ENCODE measurements at regions not wholly inside any gene's neighbourhood (a gene's known extent, or its start where the extent isn't known, plus 50 kb on each side); places are given as distances from the start of the nearest gene placed in this dataset.

DNA sequence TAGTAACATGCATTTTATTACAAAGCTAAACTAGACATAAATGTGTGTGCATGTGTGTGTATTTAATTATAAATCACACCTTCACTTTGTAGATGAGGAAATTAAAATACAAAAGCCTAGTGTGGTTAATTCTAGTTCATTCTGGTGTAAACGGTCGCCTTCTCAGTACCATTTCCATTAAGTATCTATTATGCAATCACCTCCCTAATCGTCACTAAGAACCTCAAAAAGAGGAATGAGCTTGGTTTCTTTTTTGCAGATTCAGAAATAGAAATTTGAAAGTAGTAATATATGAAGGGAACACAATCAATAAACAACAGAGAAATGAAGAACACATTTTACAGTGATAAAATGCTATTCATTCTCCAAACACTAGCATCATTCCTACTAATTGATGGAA is 233.2 kb downstream of the ZBBX start (continued):
- TF ChIP-seq JUNB (CRISPR knock-in tag; IDR thresholded peaks at IDR 0.05; ENCODE audit: borderline replicate concordance) (no peak), MEIS2 (CRISPR knock-in tag; IDR thresholded peaks at IDR 0.05) (no peak), ZNF549 (CRISPR knock-in tag; IDR thresholded peaks at IDR 0.05) (no peak), STAG1 (CRISPR knock-in tag; IDR thresholded peaks at IDR 0.05) (no peak)
- TF ChIP-seq, protein P1, sequence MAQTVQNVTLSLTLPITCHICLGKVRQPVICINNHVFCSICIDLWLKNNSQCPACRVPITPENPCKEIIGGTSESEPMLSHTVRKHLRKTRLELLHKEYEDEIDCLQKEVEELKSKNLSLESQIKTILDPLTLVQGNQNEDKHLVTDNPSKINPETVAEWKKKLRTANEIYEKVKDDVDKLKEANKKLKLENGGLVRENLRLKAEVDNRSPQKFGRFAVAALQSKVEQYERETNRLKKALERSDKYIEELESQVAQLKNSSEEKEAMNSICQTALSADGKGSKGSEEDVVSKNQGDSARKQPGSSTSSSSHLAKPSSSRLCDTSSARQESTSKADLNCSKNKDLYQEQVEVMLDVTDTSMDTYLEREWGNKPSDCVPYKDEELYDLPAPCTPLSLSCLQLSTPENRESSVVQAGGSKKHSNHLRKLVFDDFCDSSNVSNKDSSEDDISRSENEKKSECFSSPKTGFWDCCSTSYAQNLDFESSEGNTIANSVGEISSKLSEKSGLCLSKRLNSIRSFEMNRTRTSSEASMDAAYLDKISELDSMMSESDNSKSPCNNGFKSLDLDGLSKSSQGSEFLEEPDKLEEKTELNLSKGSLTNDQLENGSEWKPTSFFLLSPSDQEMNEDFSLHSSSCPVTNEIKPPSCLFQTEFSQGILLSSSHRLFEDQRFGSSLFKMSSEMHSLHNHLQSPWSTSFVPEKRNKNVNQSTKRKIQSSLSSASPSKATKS (CRISPR knock-in tag; IDR thresholded peaks at IDR 0.05) = no peak

DNA sequence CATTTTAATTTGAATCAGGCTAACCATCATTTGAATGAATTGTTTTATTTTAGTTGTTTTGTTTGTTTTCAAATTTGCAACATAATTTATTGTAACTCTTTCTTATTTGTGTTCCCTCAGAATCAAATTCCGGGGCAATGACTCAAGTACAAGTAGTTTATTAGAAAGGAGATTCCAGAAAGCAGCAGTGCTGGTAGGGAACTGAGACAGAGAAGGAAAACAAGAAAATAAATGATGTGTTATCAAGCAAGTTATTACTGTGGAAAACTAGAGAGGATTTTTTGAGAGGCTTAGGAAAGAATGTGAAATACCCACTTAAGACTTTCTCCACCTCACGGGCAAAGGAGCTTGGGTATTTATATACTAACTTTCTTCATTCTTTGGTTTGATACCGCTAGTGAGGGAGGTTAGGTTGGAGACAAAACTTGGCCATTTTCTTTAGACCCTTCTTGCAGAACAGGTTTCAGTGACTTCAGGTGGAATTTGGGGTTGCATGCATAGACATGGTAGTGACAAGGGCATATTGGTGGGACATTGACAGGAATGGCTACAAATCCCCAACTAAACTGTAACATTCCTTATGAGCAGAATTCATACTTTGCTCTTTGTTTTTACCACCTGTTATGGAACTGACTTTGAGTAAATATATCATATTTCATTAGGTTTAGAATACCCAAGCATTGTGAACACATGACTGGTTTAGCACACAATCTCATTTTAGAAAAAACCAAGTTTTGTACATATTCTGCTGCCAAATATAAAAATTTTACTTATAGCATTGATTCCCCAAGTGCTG is 254.3 kb downstream of the ZBBX start:
- ChIA-PET POLR2A (no interaction called here), CTCF (ENCODE audit: low intra/inter-chr PET ratio, low total read pairs) (no interaction called here)
- BruUV-seq (replicated peaks) = no TSS peak
- Histone ChIP-seq H3K9me3 (ENCODE audit: low read length) (no peaks in the 10 kb centered on the region), H3K27ac (ENCODE audit: extremely low read length, insufficient read depth, low read length) (no peak overlapping the region), H3K36me3 (replicated peaks in 1 of 2; ENCODE audit: control insufficient read depth in 1 of 2, insufficient read depth in 2 of 2, low read length in 2 of 2) (no peaks in the 10 kb centered on the region), H3K9ac (ENCODE audit: insufficient read depth, low read depth, low read length) (no peak overlapping the region), H3K79me2 (ENCODE audit: insufficient read depth, low read length) (no peaks in the 10 kb centered on the region), H4K20me1 (ENCODE audit: insufficient read depth, low read length) (no peaks in the 10 kb centered on the region), H3K27me3 (ENCODE audit: control insufficient read depth in 1 of 2, insufficient read depth in 2 of 2, low read length in 2 of 2) (no peaks in the 10 kb centered on the region), H3K4me3 (replicated peaks in 1 of 3; ENCODE audit: insufficient read depth in 1 of 3, low read depth in 2 of 3, low read length in 3 of 3) (no peak overlapping the region), H2AFZ (ENCODE audit: low read length) (no peak overlapping the region), H3K4me2 (ENCODE audit: low read depth, low read length) (no peak overlapping the region), H3K4me1 (ENCODE audit: insufficient read depth, low read length) (no peaks in the 10 kb centered on the region)
- in situ Hi-C loops (cut with HindIII; ENCODE audit: extremely low pct_ligation_motif_present, low pct_unique_long_range_greater_than_20kb) (no loop called here), intact Hi-C loops (cut with micrococcal nuclease; ENCODE audit: unreplicated experiment) (no loop called here)
- no peak for FAIRE-seq
- DNase-seq (ENCODE audit: low spot score) = no peak
- WGBS (ENCODE audit: low lambda C conversion rate) = 0% methylated on average over 3 of the region's 3 CpGs
- ATAC-seq = no peak
- TF ChIP-seq PHF20 (CRISPR knock-in tag; IDR thresholded peaks at IDR 0.05) = no peak
- no peak for TF ChIP-seq NFE2L2 (IDR thresholded peaks at IDR 0.05; ENCODE audit: low read length)
- TF ChIP-seq MTF1 (CRISPR knock-in tag; IDR thresholded peaks at IDR 0.05) = no peak
- TF ChIP-seq YEATS2 (CRISPR knock-in tag; IDR thresholded peaks at IDR 0.05; ENCODE audit: borderline replicate concordance) = no peak
- TF ChIP-seq TRIM24 (CRISPR knock-in tag; IDR thresholded peaks at IDR 0.05) = no peak
- TF ChIP-seq ZNF296 (CRISPR knock-in tag; conservative IDR thresholded peaks at IDR 0.05) = no peak
- TF ChIP-seq, protein P2, sequence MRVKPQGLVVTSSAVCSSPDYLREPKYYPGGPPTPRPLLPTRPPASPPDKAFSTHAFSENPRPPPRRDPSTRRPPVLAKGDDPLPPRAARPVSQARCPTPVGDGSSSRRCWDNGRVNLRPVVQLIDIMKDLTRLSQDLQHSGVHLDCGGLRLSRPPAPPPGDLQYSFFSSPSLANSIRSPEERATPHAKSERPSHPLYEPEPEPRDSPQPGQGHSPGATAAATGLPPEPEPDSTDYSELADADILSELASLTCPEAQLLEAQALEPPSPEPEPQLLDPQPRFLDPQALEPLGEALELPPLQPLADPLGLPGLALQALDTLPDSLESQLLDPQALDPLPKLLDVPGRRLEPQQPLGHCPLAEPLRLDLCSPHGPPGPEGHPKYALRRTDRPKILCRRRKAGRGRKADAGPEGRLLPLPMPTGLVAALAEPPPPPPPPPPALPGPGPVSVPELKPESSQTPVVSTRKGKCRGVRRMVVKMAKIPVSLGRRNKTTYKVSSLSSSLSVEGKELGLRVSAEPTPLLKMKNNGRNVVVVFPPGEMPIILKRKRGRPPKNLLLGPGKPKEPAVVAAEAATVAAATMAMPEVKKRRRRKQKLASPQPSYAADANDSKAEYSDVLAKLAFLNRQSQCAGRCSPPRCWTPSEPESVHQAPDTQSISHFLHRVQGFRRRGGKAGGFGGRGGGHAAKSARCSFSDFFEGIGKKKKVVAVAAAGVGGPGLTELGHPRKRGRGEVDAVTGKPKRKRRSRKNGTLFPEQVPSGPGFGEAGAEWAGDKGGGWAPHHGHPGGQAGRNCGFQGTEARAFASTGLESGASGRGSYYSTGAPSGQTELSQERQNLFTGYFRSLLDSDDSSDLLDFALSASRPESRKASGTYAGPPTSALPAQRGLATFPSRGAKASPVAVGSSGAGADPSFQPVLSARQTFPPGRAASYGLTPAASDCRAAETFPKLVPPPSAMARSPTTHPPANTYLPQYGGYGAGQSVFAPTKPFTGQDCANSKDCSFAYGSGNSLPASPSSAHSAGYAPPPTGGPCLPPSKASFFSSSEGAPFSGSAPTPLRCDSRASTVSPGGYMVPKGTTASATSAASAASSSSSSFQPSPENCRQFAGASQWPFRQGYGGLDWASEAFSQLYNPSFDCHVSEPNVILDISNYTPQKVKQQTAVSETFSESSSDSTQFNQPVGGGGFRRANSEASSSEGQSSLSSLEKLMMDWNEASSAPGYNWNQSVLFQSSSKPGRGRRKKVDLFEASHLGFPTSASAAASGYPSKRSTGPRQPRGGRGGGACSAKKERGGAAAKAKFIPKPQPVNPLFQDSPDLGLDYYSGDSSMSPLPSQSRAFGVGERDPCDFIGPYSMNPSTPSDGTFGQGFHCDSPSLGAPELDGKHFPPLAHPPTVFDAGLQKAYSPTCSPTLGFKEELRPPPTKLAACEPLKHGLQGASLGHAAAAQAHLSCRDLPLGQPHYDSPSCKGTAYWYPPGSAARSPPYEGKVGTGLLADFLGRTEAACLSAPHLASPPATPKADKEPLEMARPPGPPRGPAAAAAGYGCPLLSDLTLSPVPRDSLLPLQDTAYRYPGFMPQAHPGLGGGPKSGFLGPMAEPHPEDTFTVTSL (CRISPR knock-in tag; IDR thresholded peaks at IDR 0.05; ENCODE audit: borderline replicate concordance) = no peak
- TF ChIP-seq ZNF101 (CRISPR knock-in tag; IDR thresholded peaks at IDR 0.05; ENCODE audit: borderline replicate concordance, low read depth) = no peak
- no peak for TF ChIP-seq ZNF678 (CRISPR knock-in tag; IDR thresholded peaks at IDR 0.05)

All from HepG2 (cell line).